ENCODE measurements at regions not wholly inside any gene's neighbourhood (a gene's known extent, or its start where the extent isn't known, plus 50 kb on each side); places are given as distances from the start of the nearest gene placed in this dataset.

GRCh38 chr10:117865945-117866344 is 180.8 kb downstream of the RAB11FIP2 start:
- no peaks in the 10 kb centered on the region for H3K36me3 Mint-ChIP-seq (ENCODE audit: insufficient read depth, unreplicated experiment)
- CTCF ChIA-PET, result no interaction called here
- no peaks in the 10 kb centered on the region for H3K27me3 Mint-ChIP-seq (ENCODE audit: unreplicated experiment)
- H3K9me3 Mint-ChIP-seq (ENCODE audit: low read depth, unreplicated experiment), result no peaks in the 10 kb centered on the region
- no peak for DNase-seq
- intact Hi-C loops (cut with micrococcal nuclease; ENCODE audit: unreplicated experiment), result loop anchor here (10.0 kb wide), 1 partner anchor 239 kb away; no protein-coding TSS in a partner anchor
- TF ChIP-seq CTCF (IDR thresholded peaks at IDR 0.05; ENCODE audit: unreplicated experiment), result no peak
- no peak overlapping the region for H3K4me3 Mint-ChIP-seq (ENCODE audit: low read depth, unreplicated experiment)
- H3K27ac Mint-ChIP-seq (ENCODE audit: unreplicated experiment), result no peak overlapping the region
- BruUV-seq (replicated peaks), result no TSS peak
- H3K4me1 Mint-ChIP-seq (ENCODE audit: low read depth, unreplicated experiment), result no peaks in the 10 kb centered on the region

- Mint-ChIP-seq H3K4me1 (ENCODE audit: low read depth, unreplicated experiment) (no peaks in the 10 kb centered on the region), H3K9me3 (ENCODE audit: low read depth, unreplicated experiment) (no peaks in the 10 kb centered on the region), H3K27ac (ENCODE audit: unreplicated experiment) (no peak overlapping the region), H3K4me3 (ENCODE audit: low read depth, unreplicated experiment) (no peak overlapping the region), H3K27me3 (ENCODE audit: unreplicated experiment) (no peaks in the 10 kb centered on the region), H3K36me3 (ENCODE audit: insufficient read depth, unreplicated experiment) (no peaks in the 10 kb centered on the region)
- no TSS peak for BruUV-seq (replicated peaks)
- CTCF ChIA-PET, result no interaction called here
- DNase-seq, result no peak
- TF ChIP-seq CTCF (IDR thresholded peaks at IDR 0.05; ENCODE audit: unreplicated experiment), result no peak
- intact Hi-C loops (cut with micrococcal nuclease; ENCODE audit: unreplicated experiment), result loop anchor here (10.0 kb wide), 1 partner anchor 237 kb away; no protein-coding TSS in a partner anchor
Observed at GRCh38 chr10:117868151-117868550, 178.6 kb downstream of the RAB11FIP2 start.

- DNase-seq, result no peak
- Mint-ChIP-seq H3K36me3 (ENCODE audit: insufficient read depth, unreplicated experiment) (no peaks in the 10 kb centered on the region), H3K4me1 (ENCODE audit: low read depth, unreplicated experiment) (no peaks in the 10 kb centered on the region), H3K27me3 (ENCODE audit: unreplicated experiment) (no peaks in the 10 kb centered on the region), H3K9me3 (ENCODE audit: low read depth, unreplicated experiment) (no peaks in the 10 kb centered on the region), H3K27ac (ENCODE audit: unreplicated experiment) (no peak overlapping the region), H3K4me3 (ENCODE audit: low read depth, unreplicated experiment) (no peak overlapping the region)
- BruUV-seq (replicated peaks), result no TSS peak
- intact Hi-C loops (cut with micrococcal nuclease; ENCODE audit: unreplicated experiment), result no loop called here
- no peak for TF ChIP-seq CTCF (IDR thresholded peaks at IDR 0.05; ENCODE audit: unreplicated experiment)
- CTCF ChIA-PET, result no interaction called here
Observed at GRCh38 chr10:117875793-117876192, 170.9 kb downstream of the RAB11FIP2 start.

- Mint-ChIP-seq H3K9me3 (ENCODE audit: low read depth, unreplicated experiment) (no peaks in the 10 kb centered on the region), H3K27ac (ENCODE audit: unreplicated experiment) (no peak overlapping the region), H3K27me3 (ENCODE audit: unreplicated experiment) (no peaks in the 10 kb centered on the region), H3K36me3 (ENCODE audit: insufficient read depth, unreplicated experiment) (no peaks in the 10 kb centered on the region), H3K4me3 (ENCODE audit: low read depth, unreplicated experiment) (no peak overlapping the region), H3K4me1 (ENCODE audit: low read depth, unreplicated experiment) (no peaks in the 10 kb centered on the region)
- BruUV-seq (replicated peaks), result no TSS peak
- DNase-seq, result no peak
- no peak for TF ChIP-seq CTCF (IDR thresholded peaks at IDR 0.05; ENCODE audit: unreplicated experiment)
- intact Hi-C loops (cut with micrococcal nuclease; ENCODE audit: unreplicated experiment), result no loop called here
- CTCF ChIA-PET, result interaction anchor here (0.5 kb wide), 1 partner anchor 24 kb away, joined by 3 read pairs; no protein-coding TSS in a partner anchor
Observed at GRCh38 chr10:117876210-117876609, 170.5 kb downstream of the RAB11FIP2 start.

All from Calu3 (cell line).